Osteoblast (primary cell): ENCODE measurements at regions not wholly inside any gene's neighbourhood (a gene's known extent, or its start where the extent isn't known, plus 50 kb on each side); places are given as distances from the start of the nearest gene placed in this dataset.

Experiments used
- DNase-seq: peaks from one replicate; pipeline ENCODE4 v3.0.0; 2011; ENCODE audit warnings: low spot score, mixed read lengths; ENCODE audit not compliant: insufficient read length; ENCODE audit errors: missing footprints
- H2AFZ ChIP-seq: 2 replicates; pipeline ENCODE4 v1.6.0; 2011; ENCODE audit warnings: mild to moderate bottlenecking, low read length
- H3K27ac ChIP-seq: 2 replicates; pipeline ENCODE4 v1.5.1; 2011; ENCODE audit warnings: mild to moderate bottlenecking, low read depth, low read length, moderate library complexity
- H3K27me3 ChIP-seq: 2 replicates; pipeline ENCODE4 v1.6.0; 2012; ENCODE audit warnings: mild to moderate bottlenecking, control low read depth, inconsistent platforms, low read length, moderate library complexity; ENCODE audit not compliant: insufficient read depth
- H3K36me3 ChIP-seq: 2 replicates; pipeline ENCODE4 v1.5.1; 2011; ENCODE audit warnings: mild to moderate bottlenecking, low read length, control low read depth, moderate library complexity; ENCODE audit not compliant: insufficient read depth
- H3K4me1 ChIP-seq: 2 replicates; pipeline ENCODE4 v1.5.1; 2011; ENCODE audit warnings: mild to moderate bottlenecking, low read length, control low read depth, moderate library complexity; ENCODE audit not compliant: insufficient read depth
- H3K4me2 ChIP-seq: 2 replicates; pipeline ENCODE4 v1.6.0; 2011; ENCODE audit warnings: mild to moderate bottlenecking, low read length; ENCODE audit not compliant: insufficient read depth
- H3K4me3 ChIP-seq: fragments of 200-600 bp; sonication (generic); 3 replicates; pipeline ENCODE4 v1.5.1; 2012; ENCODE audit warnings: mild to moderate bottlenecking, low read length, inconsistent platforms; ENCODE audit not compliant: insufficient read depth
- H3K79me2 ChIP-seq: 2 replicates; pipeline ENCODE4 v1.6.0; 2012; ENCODE audit warnings: mild to moderate bottlenecking, low read length, control low read depth, inconsistent platforms; ENCODE audit not compliant: insufficient read depth
- H3K9me3 ChIP-seq: 2 replicates; pipeline ENCODE4 v1.5.1; 2011; ENCODE audit warnings: low read depth, low read length, control low read depth
- H4K20me1 ChIP-seq: 2 replicates; pipeline ENCODE4 v1.6.0; 2012; ENCODE audit warnings: mild to moderate bottlenecking, low read length, control low read depth; ENCODE audit not compliant: insufficient read depth
- CTCF ChIP-seq: IDR thresholded peaks from 2 replicates; pipeline ENCODE4 v1.5.1; 2011; ENCODE audit warnings: mild to moderate bottlenecking, low read depth, low read length, moderate library complexity; ENCODE audit errors: extremely low read depth

GRCh38 chr5:2936413-2936812 lies 184.9 kb upstream of the IRX2 start:
- Histone ChIP-seq H2AFZ (no peak overlapping the region), H3K4me2 (no peak overlapping the region), H3K27me3 (no peaks in the 10 kb centered on the region), H3K9me3 (peaks cover 9% of the 10 kb centered on the region), H3K27ac (no peak overlapping the region), H3K36me3 (no peaks in the 10 kb centered on the region), H3K79me2 (no peaks in the 10 kb centered on the region), H3K4me3 (no peak overlapping the region), H4K20me1 (no peaks in the 10 kb centered on the region), H3K4me1 (no peaks in the 10 kb centered on the region)
- DNase-seq, result no peak
- TF ChIP-seq CTCF, result no peak

- Histone ChIP-seq H3K36me3 (no peaks in the 10 kb centered on the region), H3K79me2 (no peaks in the 10 kb centered on the region), H3K4me2 (no peak overlapping the region), H2AFZ (no peak overlapping the region), H3K4me3 (no peak overlapping the region), H3K27ac (no peak overlapping the region), H3K27me3 (no peaks in the 10 kb centered on the region), H3K4me1 (no peaks in the 10 kb centered on the region), H4K20me1 (no peaks in the 10 kb centered on the region), H3K9me3 (peaks cover 4% of the 10 kb centered on the region)
- peak; percentile 52 for DNase-seq
- no peak for TF ChIP-seq CTCF
These were observed 178.3 kb upstream of the IRX2 start for GRCh38 chr5:2929779-2930178.

GRCh38 chr5:2921651-2922050 lies 170.2 kb upstream of the IRX2 start:
- H3K9me3 ChIP-seq, result no peaks in the 10 kb centered on the region
- H4K20me1 ChIP-seq, result no peaks in the 10 kb centered on the region
- H3K4me2 ChIP-seq, result no peak overlapping the region
- H3K4me3 ChIP-seq, result no peak overlapping the region
- H3K27ac ChIP-seq, result no peak overlapping the region
- no peaks in the 10 kb centered on the region for H3K4me1 ChIP-seq
- no peak for TF ChIP-seq CTCF
- H3K27me3 ChIP-seq, result no peaks in the 10 kb centered on the region
- DNase-seq, result peak; percentile 49
- H2AFZ ChIP-seq, result no peak overlapping the region
- H3K36me3 ChIP-seq, result no peaks in the 10 kb centered on the region
- H3K79me2 ChIP-seq, result no peaks in the 10 kb centered on the region

GRCh38 chr5:2921176-2921575 lies 169.7 kb upstream of the IRX2 start:
- Histone ChIP-seq H3K4me1 (no peaks in the 10 kb centered on the region), H3K27ac (no peak overlapping the region), H3K4me2 (no peak overlapping the region), H3K36me3 (no peaks in the 10 kb centered on the region), H3K27me3 (no peaks in the 10 kb centered on the region), H3K9me3 (no peaks in the 10 kb centered on the region), H3K79me2 (no peaks in the 10 kb centered on the region), H3K4me3 (no peak overlapping the region), H2AFZ (no peak overlapping the region), H4K20me1 (no peaks in the 10 kb centered on the region)
- no peak for DNase-seq
- no peak for TF ChIP-seq CTCF
